EL (cell line): ENCODE measurements at regions not wholly inside any gene's neighbourhood (a gene's known extent, or its start where the extent isn't known, plus 50 kb on each side); places are given as distances from the start of the nearest gene placed in this dataset.
"Not testable (repeated sequence)": the region's sequence is repeated elsewhere in the genome, so short reads cannot be mapped to it uniquely, and the experiment has no call there.

Experiments
- DNase-seq: peaks from one replicate; pipeline ENCODE4 v3.0.0-alpha.2; 2016

DNA sequence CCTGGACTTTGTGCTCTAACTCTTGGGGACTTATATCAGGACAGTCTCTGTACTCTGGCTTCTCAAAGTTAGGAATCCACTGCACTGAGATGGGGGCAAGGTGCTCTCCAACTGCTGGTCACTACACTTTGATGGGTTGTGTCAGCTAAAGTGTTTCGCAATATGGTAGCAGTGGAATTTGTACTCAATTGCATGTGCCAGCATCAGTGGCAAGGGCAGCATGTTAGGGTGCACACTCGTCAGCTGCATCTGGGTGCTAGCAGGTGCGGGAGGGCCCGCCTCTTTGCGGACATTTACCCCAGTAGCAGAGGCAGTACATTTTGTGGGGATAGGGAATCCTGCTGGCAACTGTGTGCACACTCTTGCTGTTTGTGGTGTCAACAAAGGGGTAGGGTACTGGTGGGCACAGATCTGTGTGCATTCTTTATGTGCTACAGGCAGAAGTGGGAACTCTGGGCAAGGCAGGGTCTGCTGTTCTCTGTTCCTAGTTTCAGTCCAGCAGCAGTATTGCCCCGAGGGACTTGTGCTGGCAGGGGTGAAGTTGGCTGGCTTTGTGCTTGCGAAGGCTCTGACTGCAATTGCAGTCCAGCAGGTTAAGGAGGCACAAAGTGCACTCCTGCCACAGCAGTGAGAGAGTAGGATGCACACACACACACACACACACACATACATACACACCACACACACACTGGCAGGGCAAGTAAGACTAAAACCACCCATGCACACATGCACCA is 924.8 kb upstream of the CDH9 start:
- DNase-seq: no peak

DNA sequence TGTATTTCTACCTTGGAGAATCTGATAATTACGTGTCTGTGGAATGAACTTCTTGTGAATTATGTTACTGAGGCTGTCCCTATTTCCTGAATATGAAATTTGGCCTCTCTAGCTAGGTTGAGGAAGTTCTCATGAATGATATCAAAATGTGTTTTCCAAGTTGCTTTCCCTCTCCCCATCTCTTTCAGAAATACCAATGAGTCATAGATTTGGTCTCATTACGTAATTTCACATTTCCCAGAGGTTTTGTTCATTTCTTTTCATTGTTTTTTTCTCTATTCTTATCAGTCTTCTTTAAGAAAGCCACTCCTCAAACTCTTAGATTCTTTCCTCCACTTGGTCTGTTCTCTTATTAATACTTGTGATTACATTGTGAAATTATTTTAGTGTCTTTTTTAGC is 923.8 kb upstream of the CDH9 start:
- DNase-seq: no peak

DNA sequence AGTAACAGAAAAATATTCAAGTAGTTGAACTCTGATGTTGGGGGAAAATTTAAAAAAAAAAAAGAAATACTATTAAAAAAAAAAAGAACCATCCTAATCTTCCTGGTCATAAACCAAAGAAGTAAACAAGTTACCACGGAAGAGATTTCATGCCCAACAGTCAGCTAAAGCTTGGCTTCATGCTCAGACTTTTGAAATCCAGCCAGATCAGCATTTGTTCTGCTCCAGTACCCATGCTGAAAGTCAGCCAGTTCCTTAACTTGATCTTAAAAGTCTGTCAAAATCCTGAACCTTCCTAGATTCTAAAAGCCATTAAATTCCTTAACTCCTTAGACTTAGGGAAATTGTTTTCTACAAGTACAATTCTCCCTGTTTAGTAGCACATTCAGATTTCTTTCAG is 908.7 kb upstream of the CDH9 start:
- no peak for DNase-seq

DNA sequence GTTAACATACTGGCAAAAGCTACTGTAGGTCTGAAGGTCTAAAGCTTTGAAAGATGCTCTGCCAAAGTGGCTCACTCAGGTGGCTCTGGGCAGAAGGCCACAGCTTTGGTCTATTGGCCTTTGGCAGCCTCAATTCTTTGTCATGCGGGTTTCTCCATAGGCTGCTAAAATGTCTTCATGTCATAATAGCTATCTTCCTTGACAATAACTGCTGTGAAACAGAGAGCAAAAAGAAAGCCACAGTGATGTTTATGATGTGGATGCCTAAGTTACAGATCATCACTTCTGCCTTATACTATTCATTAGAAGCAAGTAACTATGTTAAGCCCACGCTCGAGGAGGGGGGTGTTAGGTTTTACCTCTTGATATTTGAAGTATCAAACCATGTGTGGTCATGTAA is 906.1 kb upstream of the CDH9 start:
- no peak for DNase-seq

DNA sequence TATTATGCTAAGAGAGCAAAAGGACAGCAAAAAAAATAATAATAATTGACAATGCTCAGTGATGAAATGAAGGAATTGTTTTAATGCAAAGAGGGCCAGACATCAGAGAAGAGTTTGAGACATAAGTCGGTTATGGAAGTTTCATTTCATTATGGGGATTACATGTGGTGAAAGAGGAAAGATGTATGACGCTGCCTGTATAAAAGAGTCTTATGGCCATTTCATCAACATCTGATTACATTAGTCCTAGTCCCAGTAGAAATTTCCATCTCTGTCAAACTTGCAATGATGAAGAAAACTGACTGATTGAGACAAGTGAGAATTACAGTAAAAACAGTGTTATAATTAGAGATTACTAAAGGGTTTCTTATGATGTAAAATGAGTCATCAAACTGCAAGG is 900.6 kb upstream of the CDH9 start:
- no peak for DNase-seq

DNA sequence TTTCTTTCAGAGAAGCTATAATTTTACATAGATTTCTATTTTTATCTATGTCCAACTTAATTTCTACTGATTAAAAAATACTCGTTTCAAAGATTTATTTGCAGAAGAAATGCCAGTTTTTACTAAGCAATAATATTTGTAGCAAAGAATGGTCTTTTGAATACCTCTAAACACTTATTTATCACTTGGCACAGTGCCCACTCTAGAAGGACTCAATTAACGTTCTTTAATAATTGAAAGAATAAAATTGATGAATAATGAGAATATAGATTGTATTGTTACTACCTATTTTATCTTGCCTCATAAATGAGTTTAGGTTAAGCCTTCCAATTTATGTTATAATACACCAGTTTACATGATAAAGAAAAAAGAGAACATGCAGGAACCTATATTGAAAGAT is 889.7 kb upstream of the CDH9 start:
- DNase-seq: no peak

DNA sequence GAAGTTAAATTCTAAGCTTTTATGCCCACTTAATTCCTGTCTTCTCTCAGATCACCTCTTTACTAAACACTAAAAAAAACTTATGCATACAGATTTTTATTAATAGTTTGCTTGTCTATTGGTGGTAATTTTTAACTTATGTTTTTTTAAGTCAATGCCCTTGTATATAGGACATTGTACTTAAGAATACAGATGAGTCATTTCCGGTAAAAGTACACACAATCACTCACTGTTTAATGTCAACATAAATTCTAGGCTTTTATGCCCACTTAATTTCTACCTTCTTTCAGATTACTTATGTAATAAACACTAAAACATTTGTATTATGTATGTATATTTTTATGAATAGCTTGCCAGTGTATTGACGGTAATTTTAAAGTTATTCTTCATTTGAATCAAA is 872.8 kb upstream of the CDH9 start:
- no peak for DNase-seq

DNA sequence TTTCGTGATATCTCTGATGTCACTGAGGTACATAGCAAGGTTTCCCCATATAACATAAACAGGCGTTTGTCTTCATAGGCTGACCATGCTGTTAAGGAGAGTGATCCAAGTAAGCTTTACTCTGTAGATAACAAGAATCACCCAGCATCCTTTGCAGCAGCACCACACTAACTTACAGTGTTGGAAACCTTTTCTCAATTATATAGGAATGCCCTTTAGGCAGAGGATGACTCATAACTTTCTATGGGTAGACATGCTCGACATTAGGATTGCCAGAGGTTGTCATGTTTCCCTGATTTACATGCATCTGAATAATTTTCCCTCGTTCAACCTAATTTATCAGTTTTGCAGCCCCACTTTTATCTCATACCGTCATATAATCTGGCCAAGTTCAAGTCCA is 870.0 kb upstream of the CDH9 start:
- DNase-seq: no peak

DNA sequence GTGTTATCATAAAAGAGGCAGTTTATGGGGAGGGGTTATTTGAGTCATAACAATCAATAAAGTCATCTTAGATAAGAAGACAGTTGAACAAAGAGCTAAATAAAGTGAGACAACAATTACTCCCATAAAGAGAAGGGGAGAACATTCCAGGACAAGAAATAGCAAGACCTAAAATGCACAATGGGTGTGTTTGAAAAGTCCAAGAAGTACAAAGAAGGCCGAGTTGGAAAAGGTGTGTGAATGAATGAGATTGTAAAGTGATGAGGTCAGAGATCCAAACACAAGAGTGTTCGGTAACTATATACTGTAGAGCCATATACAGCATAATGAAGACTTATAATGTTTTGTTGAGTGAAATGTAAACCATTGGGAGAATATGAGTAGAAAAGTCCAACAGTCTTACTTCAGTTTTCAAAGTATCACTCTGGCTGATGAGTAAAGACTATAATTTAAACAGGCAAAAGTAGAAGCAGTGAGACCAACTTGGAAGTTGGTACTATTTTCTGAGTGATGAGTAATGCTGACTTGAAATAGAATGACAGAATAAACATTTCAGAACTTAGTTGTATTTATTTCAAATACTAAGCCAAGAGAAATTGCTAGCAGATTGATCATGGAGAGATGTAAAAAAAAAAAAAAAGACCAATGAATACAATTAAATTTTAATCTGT is 868.7 kb upstream of the CDH9 start:
- DNase-seq: no peak

DNA sequence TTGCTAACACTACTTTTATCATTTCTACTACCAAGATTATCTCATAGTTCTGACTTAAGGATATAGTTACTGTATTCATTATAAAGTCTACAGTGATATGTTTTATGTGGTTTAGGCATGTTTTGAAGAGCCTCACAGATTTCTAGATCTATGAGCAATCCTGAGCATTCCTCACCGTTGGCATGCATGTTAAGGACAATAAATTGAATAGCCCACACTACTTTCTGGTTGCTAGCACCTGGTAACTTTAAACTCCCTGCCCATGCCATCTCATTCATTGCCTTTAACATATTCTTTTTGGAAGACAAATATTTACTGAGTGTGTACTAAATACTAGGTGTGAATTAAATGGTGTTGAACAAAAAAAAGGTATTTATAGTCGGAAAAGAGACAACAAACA is 868.1 kb upstream of the CDH9 start:
- DNase-seq: no peak

DNA sequence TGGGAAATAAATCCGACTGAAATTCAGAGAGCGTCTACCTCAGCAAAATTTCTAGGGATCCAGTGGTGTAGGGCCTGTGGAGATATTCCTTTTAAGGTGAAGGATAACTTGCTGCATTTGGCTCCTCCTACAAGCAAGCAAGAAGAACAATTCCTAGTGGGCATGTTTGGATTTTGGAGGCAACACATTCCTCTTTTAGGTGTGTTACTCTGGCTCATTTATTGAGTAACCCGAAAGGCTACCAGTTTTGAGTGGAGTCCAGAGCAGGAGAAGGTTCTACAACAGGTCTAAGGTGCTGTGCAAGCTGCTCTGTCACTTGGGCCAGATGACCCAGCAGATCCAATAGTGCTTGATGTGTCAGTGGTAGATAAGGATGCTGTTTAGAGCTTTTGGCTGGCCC is 862.4 kb upstream of the CDH9 start:
- no peak for DNase-seq

DNA sequence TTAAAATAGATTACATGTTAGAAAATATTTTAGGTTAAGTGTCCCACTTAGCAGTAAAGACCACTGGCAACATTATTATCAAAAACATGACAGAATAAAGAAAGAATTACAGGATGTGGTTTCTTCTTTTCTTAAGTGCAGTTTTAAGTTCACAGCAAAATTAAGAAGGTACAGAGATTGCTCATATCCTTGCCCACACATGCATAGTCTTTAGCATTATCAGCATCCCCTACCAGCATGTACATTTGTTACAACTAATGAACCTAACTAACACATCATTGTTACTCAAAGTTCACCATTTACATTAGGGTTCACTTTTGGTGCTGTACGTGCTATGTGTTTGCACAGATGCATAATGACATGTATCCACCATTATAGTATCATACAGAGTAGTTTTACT is 837.7 kb upstream of the CDH9 start:
- no peak for DNase-seq

DNA sequence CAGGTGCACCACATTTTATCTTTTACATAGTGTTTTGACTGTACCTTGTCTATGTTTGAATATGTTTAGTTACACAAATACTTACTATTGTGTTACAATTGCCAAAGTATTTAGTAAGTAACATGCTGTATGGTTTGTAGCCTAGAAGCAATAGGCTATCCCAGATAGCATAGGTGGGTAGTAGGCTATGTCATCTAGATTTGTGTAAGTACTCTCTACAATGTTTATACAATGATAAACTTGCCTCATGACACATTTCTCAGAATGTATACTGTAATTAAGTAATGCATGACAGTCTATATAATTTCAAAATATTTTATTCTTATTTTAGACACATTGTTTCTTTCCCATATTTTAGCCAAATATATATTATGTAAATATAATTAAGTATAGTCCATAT is 836.8 kb upstream of the CDH9 start:
- no peak for DNase-seq

DNA sequence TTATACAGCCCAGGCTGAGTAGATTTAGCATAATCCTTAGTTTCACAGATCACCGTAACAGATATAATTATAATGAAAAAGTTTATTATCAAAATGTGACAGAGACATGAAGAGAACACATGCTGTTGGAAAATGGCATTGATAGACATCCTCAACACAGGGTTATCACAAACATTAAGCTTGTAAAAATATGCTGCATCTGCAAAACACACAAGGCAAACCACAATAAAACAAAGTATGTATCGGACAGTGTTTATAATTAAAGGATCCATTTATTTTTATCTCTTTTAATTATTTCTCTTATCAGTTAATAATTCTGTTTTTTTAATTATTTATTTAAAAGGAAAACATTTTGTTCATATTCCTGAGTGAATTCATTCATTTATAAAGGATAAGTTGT is 829.9 kb upstream of the CDH9 start:
- DNase-seq: no peak

DNA sequence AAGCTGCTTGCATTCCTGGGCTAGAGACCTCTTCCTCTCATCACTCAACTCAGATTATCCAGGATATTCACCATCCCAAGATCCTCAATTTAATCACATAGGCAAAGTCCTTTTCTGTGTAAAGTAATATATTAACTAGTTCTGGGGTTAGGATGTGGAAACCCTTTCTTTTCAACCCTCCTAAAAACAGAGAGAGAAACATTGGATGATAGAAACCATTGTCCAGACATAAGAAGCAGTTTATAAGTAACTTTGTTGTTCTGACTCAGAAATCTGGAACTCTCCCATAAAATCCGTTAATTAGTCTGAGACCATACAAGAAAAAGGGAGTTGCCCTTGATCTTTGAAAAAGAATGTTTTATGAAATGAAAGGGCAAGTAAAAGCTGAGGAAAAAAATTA is 817.1 kb upstream of the CDH9 start:
- DNase-seq: no peak

DNA sequence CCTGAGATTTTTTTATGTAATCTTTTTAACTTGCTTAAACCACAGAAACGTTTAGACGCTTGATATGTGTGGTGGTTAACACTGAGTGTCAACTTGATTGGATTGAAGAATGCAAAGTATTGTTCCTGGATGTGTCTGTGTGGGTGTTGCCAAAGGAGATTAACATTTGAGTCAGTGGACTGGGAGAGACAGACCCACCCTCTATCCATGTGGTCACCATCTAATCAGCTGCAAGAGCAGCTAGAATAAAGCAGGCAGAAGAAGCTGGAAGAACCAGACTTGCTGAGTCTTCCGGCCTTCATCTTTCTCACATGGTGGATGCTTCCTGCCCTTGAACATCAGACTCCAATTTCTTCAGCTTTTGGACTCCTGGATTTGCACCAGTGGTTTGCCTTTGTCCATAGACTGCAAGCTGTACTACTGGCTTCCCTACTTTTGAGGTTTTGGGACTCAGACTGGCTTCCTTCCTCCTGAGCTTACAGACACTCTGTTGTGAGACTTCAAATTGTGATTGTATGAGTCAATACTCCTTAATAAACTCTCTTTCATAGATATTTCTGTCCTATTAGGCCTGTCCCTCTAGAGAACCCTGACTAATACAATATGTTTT is 816.0 kb upstream of the CDH9 start:
- DNase-seq: no peak

DNA sequence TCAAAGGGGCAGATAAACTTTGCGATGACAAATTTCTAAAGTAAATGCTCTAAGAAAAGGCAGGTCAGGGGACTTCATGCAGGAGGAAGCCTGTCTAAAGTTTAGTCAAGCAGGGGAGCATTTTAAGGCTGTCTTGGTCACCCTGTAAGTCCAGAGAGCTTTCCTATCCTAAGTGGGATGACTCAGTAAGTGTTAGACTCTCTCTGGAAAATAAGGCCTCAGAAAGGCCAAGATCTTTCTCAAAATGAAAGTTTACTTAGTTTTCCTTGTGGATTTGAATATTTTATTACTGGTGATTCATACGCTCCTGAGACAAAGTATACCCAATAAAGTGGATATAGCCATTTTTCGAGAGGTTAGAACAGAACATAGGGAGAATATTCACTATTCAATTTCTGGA is 806.9 kb upstream of the CDH9 start:
- DNase-seq: no peak

DNA sequence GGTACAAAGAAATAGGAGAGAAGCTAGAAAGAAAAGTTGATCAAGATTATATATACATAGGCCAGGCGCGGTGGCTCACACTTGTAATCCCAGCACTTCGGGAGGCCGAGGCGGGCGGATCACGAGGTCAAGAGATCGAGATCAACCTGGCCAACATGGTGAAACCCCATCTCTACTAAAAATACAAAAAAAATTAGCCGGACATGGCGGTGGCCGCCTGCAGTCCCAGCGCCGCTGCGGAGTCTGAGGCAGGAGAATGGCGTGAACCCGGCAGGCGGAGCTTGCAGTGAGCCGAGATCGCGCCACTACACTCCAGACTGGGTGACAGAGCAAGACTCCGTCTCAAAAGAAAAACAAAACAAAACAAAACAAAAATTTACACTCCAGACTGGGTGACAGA is 798.3 kb upstream of the CDH9 start:
- not testable (repeated sequence) for DNase-seq

DNA sequence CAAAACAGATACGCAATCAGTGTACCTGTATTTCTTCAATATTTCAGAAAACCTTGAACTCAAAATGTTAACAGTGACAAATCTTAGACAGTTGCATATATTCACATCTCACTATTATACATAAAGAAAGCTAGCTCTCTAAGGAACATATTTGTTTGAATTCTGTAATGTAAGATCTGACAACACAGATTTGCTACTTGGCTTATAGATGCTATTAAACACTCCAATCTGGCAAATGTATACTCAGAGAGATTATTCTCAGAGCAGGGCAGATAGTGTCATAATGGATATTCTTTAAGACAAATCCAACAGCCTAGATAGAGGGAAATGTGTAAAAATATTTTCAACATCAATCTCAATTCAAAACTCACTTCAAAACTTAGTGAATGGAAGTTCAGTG is 794.5 kb upstream of the CDH9 start:
- DNase-seq: no peak

DNA sequence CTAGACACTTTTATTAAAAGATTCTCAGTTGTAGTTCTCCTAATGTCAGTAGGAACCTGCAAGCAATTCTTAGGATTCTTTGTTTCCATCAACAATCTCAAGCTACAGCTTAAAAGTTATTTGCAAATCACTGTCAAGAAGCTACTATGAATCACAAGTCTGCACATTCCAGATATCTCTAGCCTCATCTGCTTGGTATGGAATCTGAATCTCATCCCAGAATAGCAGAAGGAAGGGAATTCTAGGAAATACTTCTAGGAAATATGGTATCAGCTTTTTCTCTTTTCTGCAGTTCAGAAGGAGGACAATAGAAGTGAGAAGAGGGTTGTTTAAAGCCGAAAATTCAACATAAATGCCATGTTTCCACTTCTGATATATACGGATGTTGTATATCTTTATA is 792.2 kb upstream of the CDH9 start:
- DNase-seq: no peak

DNA sequence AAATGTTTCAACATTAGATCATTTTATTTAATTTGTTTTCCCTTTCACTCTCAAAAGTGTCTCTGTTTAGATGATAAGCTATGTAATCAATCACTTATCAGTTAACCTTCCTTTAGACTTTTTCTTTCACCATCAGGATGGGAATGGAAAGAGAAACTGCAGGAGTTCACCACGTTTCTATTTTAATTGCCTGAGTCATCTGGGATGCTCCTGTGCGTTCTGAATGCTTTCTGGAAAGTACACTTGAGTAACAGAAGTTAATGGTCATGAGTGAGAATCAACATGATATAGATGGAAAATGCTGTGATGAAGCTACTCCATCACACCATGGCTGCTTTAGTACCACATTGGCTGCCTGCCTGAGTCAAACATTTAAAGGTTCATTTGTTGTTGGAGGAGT is 783.3 kb upstream of the CDH9 start:
- DNase-seq: no peak

DNA sequence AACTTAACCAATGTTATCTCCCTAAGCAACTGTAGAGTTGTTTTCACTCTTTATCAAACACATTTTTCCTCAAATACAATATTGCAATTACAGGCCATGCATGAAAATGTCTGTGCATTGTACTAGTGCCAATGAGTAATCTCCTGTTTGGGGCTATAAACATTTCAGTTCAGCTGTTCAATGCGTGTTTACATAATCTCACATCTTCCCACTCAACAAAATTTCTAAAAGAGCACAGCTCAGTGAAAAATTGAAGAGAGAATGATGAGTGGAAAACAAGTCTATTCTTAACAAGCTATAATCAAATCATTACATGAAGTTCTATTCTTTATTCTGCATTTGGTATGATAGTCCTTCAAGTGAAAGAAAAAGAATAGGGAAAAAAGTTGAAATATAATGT is 780.5 kb upstream of the CDH9 start:
- DNase-seq: no peak

DNA sequence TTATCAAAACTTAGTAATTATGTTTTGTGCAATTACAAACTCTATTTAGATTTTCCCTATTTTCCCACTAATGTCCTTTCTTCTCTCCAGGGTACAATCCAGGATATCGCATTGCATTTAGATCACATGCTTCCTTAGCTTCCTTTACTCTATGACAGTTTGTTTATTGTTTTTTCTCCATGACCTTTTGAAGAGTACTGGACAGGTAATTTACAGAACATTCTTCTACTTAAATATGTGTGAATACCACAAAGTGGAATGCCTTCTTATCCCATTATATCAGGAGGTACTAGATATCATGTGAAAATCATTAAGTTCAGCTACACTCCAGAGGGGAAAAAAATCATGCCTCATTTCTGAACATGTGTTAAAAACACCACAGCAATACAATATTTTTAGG is 776.6 kb upstream of the CDH9 start:
- DNase-seq: no peak

DNA sequence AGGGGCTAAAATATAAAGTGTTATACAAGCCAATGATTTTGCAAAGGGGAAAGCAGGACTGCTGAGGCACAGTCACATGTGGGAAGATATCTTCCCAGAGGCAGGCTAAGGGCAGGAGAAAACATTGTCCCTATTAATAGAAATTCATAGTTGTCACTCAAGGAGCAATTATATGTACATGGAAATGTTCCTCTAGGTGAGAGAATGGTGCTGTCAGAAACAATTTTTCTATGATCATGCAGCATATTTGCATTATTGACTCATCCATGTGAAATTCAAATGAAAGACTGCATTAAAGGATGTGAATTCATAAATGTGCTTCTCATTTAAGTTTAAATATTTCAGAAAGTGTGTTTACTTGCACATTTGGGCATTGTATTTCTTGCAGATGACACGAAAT is 775.9 kb upstream of the CDH9 start:
- DNase-seq: no peak

DNA sequence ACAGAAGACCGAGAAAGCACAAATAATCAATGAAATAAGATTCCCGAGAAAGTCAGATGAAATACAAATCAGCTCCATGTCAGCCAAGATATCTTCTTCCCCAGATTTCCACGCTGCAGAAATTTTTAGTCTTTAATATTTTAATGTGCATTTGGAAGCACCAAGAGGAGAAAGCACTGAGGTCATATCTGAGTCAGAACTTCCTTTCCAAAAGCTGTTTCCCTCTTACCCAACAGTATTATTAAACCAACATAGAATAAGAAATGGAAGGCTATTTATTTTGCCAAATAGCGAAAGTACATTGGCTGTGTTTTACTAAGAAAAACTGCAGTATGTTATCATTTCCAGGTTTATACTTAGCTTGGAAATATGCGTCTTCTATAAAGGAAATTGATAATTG is 772.1 kb upstream of the CDH9 start:
- no peak for DNase-seq
